Erythroblast (primary cell): ENCODE measurements at regions not wholly inside any gene's neighbourhood (a gene's known extent, or its start where the extent isn't known, plus 50 kb on each side); places are given as distances from the start of the nearest gene placed in this dataset.

Experiments
- GATA1 ChIP-seq: IDR thresholded peaks from 2 replicates; pipeline ENCODE4 v1.6.1; 2011; ENCODE audit warnings: low read depth, mild to moderate bottlenecking, control low read depth, low read length, moderate library complexity
- POLR2A ChIP-seq: IDR thresholded peaks from 2 replicates; pipeline ENCODE4 v1.6.1; 2011; ENCODE audit warnings: mild to moderate bottlenecking, low read length

DNA sequence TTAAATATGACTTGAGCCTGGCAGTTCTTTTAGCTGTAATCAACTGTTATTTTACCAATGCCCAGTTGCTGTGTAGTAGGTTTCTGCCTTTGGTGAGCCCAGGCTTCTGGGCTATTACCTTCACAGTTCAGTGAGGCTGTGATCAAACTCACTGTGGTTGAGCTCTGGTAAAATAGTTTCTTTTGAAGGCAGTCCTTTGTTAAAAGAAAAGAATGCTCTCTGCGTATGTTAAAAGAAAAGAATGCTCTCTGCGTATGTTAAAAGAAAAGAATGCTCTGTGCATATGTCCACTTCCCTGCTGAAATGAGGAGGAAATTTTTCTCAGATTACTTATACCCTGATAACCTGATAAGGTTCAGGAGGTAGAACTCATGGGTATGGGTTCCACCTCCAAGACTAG, 244.3 kb downstream of the RNF144A start:
- TF ChIP-seq POLR2A = no peak
- TF ChIP-seq GATA1 = no peak
